Epithelial cell of esophagus (primary cell): ENCODE measurements at regions not wholly inside any gene's neighbourhood (a gene's known extent, or its start where the extent isn't known, plus 50 kb on each side); places are given as distances from the start of the nearest gene placed in this dataset.

ENCODE experiments used
- DNase-seq: peaks from one replicate; pipeline ENCODE4 v3.0.0; 2010; ENCODE audit warnings: low read depth
- H3K4me3 ChIP-seq: 2 replicates; pipeline ENCODE4 v1.5.1; 2011; ENCODE audit warnings: mild to moderate bottlenecking, low read length, control low read depth
- TF ChIP-seq, protein P1 (sequence below): IDR thresholded peaks from 2 replicates; pipeline ENCODE4 v1.5.1; 2011; ENCODE audit warnings: low read depth, mild to moderate bottlenecking, low read length, control low read depth, inconsistent platforms; ENCODE audit not compliant: insufficient read depth; ENCODE audit errors: missing control alignments

DNA sequence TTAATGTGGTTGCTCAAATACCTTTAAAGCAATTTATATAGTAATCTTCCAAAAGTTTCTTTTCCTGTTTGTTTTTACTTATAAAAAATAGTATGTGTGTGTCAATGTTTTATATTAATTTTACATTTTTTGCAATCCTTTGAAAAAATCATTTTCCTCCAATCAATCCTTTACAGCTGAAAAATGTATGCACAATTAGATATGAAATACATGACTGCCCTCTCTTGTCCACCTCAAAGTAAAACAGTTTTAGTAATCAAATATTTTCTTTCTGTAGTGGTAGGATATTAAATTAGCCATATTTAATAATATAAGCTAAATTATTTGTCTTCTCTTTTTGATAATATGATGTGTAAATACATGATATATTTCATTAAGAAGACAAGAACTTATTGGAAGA is 269.9 kb downstream of the ADAMTS20 start:
- peak; percentile 50 for DNase-seq
- TF ChIP-seq, protein P1, sequence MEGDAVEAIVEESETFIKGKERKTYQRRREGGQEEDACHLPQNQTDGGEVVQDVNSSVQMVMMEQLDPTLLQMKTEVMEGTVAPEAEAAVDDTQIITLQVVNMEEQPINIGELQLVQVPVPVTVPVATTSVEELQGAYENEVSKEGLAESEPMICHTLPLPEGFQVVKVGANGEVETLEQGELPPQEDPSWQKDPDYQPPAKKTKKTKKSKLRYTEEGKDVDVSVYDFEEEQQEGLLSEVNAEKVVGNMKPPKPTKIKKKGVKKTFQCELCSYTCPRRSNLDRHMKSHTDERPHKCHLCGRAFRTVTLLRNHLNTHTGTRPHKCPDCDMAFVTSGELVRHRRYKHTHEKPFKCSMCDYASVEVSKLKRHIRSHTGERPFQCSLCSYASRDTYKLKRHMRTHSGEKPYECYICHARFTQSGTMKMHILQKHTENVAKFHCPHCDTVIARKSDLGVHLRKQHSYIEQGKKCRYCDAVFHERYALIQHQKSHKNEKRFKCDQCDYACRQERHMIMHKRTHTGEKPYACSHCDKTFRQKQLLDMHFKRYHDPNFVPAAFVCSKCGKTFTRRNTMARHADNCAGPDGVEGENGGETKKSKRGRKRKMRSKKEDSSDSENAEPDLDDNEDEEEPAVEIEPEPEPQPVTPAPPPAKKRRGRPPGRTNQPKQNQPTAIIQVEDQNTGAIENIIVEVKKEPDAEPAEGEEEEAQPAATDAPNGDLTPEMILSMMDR = peak; percentile 27
- no peak overlapping the region for H3K4me3 ChIP-seq

DNA sequence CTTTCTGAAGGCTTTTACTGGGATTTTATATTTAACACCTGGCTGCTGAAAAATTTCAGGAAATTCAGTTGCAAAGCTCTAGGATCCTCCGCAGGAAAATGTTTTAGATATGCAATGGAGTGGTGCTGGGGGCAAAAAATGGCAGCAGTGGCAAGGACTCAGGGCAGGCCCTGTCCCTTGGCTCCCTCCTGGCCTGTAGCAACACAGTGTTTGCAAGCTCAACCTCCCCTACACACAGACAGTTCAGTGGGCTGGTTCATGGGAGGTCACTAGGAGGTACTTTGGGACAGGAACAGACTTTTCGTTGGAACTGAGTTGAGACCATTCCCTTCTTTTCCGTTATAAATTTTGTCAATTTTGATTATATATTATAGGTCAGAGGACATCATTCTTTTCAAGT is 270.4 kb downstream of the ADAMTS20 start:
- no peak overlapping the region for H3K4me3 ChIP-seq
- TF ChIP-seq, protein P1 = no peak
- DNase-seq = no peak

DNA sequence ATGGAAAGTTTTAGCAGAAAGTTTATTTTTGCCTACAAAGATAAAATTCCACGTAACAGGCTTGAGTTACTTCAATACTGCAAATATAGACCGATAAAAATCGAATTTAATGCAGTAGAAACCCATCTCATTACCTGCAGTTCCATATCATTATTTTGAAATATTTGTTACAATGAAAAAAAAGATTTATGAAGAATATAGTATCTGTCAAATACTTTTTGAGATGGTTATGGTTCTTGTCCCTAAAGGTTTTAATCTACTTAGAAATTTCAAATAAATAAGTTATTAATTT is 273.5 kb downstream of the ADAMTS20 start:
- no peak for DNase-seq
- H3K4me3 ChIP-seq = no peak overlapping the region
- TF ChIP-seq, protein P1 = no peak

DNA sequence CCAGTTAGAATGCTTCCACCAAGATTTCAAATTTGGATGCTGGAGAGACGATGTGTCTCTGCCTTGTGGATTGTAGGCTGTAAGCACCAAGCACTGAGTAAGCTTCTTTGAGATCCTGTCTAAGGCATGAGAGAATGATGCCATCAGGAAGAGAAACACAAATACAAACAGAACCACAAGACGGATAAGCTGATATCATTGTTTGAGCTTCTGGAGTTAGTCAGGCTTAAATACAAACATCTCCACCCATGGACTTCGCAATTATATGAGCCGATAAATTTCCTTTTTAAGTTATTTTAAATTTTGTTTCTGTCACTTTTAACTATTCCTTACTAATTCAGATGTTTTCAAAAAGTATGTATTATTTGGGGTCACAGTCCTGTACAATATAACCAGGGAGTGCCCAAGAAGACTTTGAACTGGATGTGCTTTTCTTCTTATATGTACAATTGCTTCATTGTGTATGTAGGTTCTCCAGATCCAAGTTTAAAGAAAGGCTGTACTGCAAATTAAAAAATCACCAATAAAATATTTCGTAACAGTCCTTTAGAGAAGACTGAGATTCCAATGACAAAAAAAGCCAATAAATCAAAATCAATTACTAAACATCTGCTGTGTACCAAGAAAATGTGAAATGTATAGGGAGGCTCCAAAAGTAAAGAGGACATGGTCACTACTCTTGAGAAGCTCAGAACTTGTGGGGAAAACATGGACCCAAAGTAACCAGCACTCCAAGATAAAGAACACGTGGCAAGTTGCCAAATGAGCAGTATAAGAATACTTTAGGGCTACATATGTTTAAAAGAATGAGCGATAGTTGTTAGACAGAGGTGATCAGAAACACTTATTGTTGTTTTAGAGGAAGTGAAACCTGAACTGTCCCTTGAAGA is 274.1 kb downstream of the ADAMTS20 start:
- H3K4me3 ChIP-seq = no peak overlapping the region
- TF ChIP-seq, protein P1 = no peak
- peak; percentile 90 for DNase-seq

DNA sequence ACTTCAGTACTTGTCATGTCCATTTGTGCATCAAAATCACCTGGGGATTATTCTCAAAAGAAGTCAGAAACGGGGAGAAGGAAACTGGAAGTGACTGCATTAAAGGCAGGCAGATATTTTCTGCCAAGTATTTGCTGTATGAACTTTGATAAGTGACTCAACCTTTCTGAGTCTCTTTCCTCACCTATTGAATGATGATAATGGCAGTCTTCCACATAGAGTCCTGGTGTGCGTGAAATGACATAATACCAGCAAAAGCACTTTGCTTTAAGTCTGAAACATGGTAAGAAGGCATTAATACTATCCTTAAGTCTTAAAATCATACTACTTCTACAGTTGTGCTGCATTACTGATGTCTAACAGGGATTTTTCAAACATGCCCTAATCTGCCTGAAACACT is 278.5 kb downstream of the ADAMTS20 start:
- no peak overlapping the region for H3K4me3 ChIP-seq
- TF ChIP-seq, protein P1 = no peak
- DNase-seq = peak; percentile 55

DNA sequence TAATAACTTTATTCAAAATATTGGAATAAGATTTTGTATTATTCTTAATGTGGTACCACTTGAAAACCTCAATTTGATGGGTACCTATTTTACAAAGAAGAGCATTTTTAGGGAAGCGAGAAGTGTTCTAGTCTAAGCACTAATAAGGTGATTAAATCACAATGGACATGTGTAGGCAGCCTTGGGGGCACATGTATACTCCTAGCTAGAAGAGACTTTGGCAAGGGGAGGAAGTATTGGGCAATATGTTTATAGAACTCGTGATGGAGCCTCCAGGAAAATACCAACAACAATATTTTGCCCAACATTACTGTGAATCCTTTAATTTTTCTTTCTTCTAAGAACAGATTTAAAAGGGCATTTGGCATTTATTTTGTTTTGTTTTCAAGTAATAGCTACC is 280.3 kb downstream of the ADAMTS20 start:
- TF ChIP-seq, protein P1 = no peak
- no peak overlapping the region for H3K4me3 ChIP-seq
- DNase-seq = peak; percentile 40

DNA sequence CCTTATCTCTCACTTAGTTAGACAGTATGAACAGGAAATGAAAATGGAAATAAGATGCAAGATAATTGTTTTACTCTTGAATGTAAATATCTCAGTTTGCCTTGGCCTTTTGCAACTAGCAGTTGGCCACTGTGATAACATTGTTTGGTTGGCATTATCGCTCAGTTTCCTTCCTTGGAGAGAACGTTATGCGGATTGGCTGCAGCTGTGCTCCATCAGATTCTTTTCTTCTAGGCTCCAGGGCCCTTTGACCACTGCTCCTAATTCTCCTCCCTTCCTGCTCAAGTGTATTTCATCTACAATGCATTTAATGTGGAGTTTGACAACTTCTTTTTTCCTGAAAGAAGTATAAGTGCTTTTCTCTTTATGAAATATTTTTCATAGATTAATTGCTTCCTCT is 284.2 kb downstream of the ADAMTS20 start:
- no peak for DNase-seq
- TF ChIP-seq, protein P1 = no peak
- no peak overlapping the region for H3K4me3 ChIP-seq
